ENCODE measurements at regions not wholly inside any gene's neighbourhood (a gene's known extent, or its start where the extent isn't known, plus 50 kb on each side); places are given as distances from the start of the nearest gene placed in this dataset.

DNA sequence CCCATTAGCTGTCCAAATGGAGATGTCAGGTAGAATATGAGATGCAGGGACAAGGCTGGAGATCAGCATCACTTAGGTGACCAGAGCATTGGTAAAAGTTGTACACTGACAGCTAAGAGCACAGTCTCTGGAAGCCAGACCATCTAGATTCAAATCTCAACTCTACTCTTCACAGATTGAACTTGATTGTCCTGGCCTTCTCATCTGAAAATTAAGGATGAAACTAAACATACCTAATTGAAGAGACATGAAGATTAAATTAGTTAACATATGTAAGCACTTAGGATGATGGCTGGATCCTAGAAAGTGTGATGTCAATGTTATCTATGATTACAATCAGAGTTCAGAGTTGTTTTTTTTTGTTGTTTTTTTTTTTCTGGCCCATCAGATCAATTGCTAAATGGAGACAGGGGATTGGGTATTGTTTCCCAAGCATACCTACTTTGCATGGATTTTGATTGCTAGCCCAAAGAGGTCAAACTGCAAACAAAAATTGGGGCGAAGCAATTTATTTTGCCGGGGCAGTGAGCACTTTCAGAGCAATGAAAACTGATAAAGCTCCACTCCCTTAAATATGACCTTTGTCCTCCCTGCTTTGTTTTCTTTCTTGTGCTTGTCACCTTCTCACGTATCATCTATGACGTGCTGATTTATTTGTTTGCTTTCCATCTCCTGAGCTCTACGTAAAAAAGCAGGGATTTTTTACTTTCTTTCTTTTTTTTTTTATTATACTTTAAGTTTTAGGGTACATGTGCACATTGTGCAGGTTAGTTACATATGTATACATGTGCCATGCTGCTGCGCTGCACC is 217.6 kb upstream of the CPHXL start:
- in situ Hi-C loops (cut with HindIII; ENCODE audit: low pct_ligation_motif_present, low sequenced_read_pairs), result no loop called here
- DNase-seq, result no peak
- Histone ChIP-seq H3K36me3 (replicated peaks) (no peaks in the 10 kb centered on the region), H3K27ac (no peak overlapping the region), H3K4me3 (ENCODE audit: low read depth, low read length) (no peak overlapping the region), H3K27me3 (replicated peaks) (no peaks in the 10 kb centered on the region)
- TF ChIP-seq, protein P1, sequence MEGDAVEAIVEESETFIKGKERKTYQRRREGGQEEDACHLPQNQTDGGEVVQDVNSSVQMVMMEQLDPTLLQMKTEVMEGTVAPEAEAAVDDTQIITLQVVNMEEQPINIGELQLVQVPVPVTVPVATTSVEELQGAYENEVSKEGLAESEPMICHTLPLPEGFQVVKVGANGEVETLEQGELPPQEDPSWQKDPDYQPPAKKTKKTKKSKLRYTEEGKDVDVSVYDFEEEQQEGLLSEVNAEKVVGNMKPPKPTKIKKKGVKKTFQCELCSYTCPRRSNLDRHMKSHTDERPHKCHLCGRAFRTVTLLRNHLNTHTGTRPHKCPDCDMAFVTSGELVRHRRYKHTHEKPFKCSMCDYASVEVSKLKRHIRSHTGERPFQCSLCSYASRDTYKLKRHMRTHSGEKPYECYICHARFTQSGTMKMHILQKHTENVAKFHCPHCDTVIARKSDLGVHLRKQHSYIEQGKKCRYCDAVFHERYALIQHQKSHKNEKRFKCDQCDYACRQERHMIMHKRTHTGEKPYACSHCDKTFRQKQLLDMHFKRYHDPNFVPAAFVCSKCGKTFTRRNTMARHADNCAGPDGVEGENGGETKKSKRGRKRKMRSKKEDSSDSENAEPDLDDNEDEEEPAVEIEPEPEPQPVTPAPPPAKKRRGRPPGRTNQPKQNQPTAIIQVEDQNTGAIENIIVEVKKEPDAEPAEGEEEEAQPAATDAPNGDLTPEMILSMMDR (IDR thresholded peaks at IDR 0.05; ENCODE audit: low read depth, low read length, missing control alignments), result no peak

DNA sequence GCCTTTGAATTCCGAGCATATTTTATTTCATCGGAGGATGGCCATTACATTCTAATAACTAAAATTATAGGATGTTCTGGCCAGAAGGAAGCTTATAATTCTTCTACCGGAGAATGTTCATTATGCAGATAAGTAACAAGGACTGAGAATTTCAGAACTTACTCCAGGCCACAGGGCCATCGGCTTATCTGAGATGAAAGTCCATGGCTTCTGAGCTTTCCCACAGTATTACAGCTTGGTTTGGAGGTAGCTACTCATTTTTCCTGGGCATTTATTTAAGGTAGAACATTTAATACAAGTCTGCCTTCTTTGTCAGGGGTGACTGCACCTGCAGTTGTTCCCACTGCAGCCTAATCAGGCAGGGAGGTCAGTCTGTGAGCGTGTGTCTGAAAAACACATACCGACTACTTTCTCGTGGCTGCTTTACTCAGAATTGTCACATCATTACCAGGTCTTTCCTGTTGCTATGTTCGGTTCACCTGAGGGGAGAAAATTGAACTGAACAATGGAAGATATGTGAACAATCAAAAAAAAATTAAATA is 219.7 kb upstream of the CPHXL start:
- no peak for DNase-seq
- no peaks in the 10 kb centered on the region for H3K36me3 ChIP-seq (replicated peaks)
- no peak overlapping the region for H3K4me3 ChIP-seq (ENCODE audit: low read depth, low read length)
- TF ChIP-seq, protein P1 (IDR thresholded peaks at IDR 0.05; ENCODE audit: low read depth, low read length, missing control alignments), result no peak
- H3K27me3 ChIP-seq (replicated peaks), result no peaks in the 10 kb centered on the region
- in situ Hi-C loops (cut with HindIII; ENCODE audit: low pct_ligation_motif_present, low sequenced_read_pairs), result no loop called here
- no peak overlapping the region for H3K27ac ChIP-seq

DNA sequence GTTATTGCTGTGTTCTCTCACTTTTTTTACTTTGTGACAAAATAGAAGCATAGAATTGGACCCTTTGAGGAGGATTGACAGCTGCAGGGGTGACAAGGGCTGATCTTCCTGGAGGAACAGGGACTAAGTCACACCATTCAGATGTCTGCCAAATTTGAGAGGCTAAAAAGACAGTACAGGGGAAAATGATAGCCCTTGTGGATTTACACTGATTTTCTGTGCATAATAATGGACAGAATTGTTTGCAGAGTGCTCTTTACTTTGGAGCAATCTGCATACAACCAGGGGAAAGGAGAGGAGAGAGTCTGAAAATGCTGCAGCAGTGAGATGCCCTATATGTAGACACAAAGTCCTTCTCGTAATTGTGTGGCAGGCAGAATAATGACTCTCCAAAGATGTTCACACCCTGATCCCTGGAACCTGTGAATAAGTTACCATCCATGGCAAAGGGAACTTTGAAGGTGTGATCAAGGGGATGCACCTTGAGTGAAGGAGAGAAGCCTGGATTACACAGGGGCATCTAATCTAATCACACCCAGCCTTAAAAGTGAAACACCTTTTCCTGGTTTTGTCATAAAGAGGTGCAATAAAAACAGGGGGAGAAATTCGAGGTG is 221.4 kb upstream of the CPHXL start:
- Histone ChIP-seq H3K4me3 (ENCODE audit: low read depth, low read length) (no peak overlapping the region), H3K27ac (no peak overlapping the region), H3K27me3 (replicated peaks) (no peaks in the 10 kb centered on the region), H3K36me3 (replicated peaks) (no peaks in the 10 kb centered on the region)
- no peak for DNase-seq
- TF ChIP-seq, protein P1 (IDR thresholded peaks at IDR 0.05; ENCODE audit: low read depth, low read length, missing control alignments), result no peak
- in situ Hi-C loops (cut with HindIII; ENCODE audit: low pct_ligation_motif_present, low sequenced_read_pairs), result no loop called here

DNA sequence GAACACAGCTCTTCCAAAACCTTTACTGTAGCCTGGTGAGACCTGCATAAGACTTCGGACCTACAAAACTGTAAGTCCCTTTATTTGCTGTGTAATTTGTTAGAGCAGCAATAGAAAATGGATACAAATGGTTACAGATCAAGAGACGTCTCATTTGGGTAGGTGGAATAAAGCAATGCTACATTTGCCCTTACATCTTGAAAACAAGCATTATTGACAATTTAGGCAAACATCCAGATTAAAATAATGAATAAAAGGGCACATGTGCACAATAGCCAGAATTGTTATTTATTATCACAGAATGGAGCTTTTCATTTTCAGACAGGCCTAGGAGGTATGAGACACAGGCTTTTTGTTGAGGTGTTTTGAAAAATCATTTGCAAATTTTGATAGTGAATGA is 222.2 kb upstream of the CPHXL start:
- H3K36me3 ChIP-seq (replicated peaks), result no peaks in the 10 kb centered on the region
- TF ChIP-seq, protein P1 (IDR thresholded peaks at IDR 0.05; ENCODE audit: low read depth, low read length, missing control alignments), result no peak
- no peak overlapping the region for H3K27ac ChIP-seq
- in situ Hi-C loops (cut with HindIII; ENCODE audit: low pct_ligation_motif_present, low sequenced_read_pairs), result no loop called here
- H3K27me3 ChIP-seq (replicated peaks), result no peaks in the 10 kb centered on the region
- no peak for DNase-seq
- H3K4me3 ChIP-seq (ENCODE audit: low read depth, low read length), result no peak overlapping the region

DNA sequence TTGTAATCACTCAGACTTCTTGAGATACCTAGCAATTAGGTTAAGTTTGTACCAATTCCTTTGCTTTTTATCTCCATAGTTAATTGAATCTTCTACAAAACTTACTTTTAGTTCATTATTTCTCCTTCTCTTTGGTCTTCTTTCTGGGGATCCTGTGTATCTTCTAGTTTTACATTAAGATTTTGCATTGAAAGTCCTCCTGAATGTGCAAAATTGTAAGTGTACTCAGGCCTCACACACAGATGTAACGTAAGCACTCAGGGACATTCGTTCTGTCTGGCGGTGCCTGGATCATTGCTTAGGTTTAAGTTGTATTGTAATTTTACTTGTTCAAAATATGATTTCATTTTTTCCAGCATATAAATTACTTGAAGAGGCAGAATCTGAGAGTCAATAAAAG is 222.6 kb upstream of the CPHXL start:
- no peak for DNase-seq
- no peaks in the 10 kb centered on the region for H3K36me3 ChIP-seq (replicated peaks)
- no peak overlapping the region for H3K27ac ChIP-seq
- in situ Hi-C loops (cut with HindIII; ENCODE audit: low pct_ligation_motif_present, low sequenced_read_pairs), result no loop called here
- TF ChIP-seq, protein P1 (IDR thresholded peaks at IDR 0.05; ENCODE audit: low read depth, low read length, missing control alignments), result no peak
- H3K4me3 ChIP-seq (ENCODE audit: low read depth, low read length), result no peak overlapping the region
- H3K27me3 ChIP-seq (replicated peaks), result no peaks in the 10 kb centered on the region

Data from brain microvascular endothelial cell (primary cell).